ENCODE measurements at regions not wholly inside any gene's neighbourhood (a gene's known extent, or its start where the extent isn't known, plus 50 kb on each side); places are given as distances from the start of the nearest gene placed in this dataset.
"Not testable (repeated sequence)": the region's sequence is repeated elsewhere in the genome, so short reads cannot be mapped to it uniquely, and the experiment has no call there.

- not testable (repeated sequence) for H3K4me3 ChIP-seq (replicated peaks; ENCODE audit: low read depth, low read length)
- peak; percentile 3 for DNase-seq (ENCODE audit: low read depth)
- TF ChIP-seq CTCF (IDR thresholded peaks at IDR 0.05; ENCODE audit: low read length, missing control alignments): peak; percentile 43
Observed at GRCh38 chr16:16593156-16593863, 214.4 kb downstream of the NPIPA7 start.

GRCh38 chr16:16595029-16595718 lies 216.2 kb downstream of the NPIPA7 start:
- DNase-seq (ENCODE audit: low read depth); H3K4me3 ChIP-seq (replicated peaks; ENCODE audit: low read depth, low read length): not testable (repeated sequence)

GRCh38 chr16:16601239-16601638 lies 222.3 kb downstream of the NPIPA7 start:
- DNase-seq (ENCODE audit: low read depth); H3K4me3 ChIP-seq (replicated peaks; ENCODE audit: low read depth, low read length): not testable (repeated sequence)

- not testable (repeated sequence) for DNase-seq (ENCODE audit: low read depth); H3K4me3 ChIP-seq (replicated peaks; ENCODE audit: low read depth, low read length)
Observed at GRCh38 chr16:16607401-16608082, 228.6 kb downstream of the NPIPA7 start.

- H3K4me3 ChIP-seq (replicated peaks; ENCODE audit: low read depth, low read length); DNase-seq (ENCODE audit: low read depth): not testable (repeated sequence)
Observed at GRCh38 chr16:16609627-16610026, 230.7 kb downstream of the NPIPA7 start.

GRCh38 chr16:16610389-16610967 lies 231.5 kb downstream of the NPIPA7 start:
- not testable (repeated sequence) for DNase-seq (ENCODE audit: low read depth); H3K4me3 ChIP-seq (replicated peaks; ENCODE audit: low read depth, low read length)

GRCh38 chr16:16613212-16613611 lies 234.3 kb downstream of the NPIPA7 start:
- DNase-seq (ENCODE audit: low read depth): not testable (repeated sequence)

GRCh38 chr16:16614484-16614883 lies 235.5 kb downstream of the NPIPA7 start:
- DNase-seq (ENCODE audit: low read depth); H3K4me3 ChIP-seq (replicated peaks; ENCODE audit: low read depth, low read length): not testable (repeated sequence)

More at GRCh38 chr16:16613212-16613611, 234.3 kb downstream of the NPIPA7 start:
- H3K4me3 ChIP-seq (replicated peaks; ENCODE audit: low read depth, low read length): not testable (repeated sequence)

- not testable (repeated sequence) for H3K4me3 ChIP-seq (replicated peaks; ENCODE audit: low read depth, low read length); DNase-seq (ENCODE audit: low read depth)
Observed at GRCh38 chr16:16618963-16619465, 240.1 kb downstream of the NPIPA7 start.

GRCh38 chr16:16624367-16624766 lies 245.4 kb downstream of the NPIPA7 start:
- DNase-seq (ENCODE audit: low read depth); H3K4me3 ChIP-seq (replicated peaks; ENCODE audit: low read depth, low read length): not testable (repeated sequence)

- H3K4me3 ChIP-seq (replicated peaks; ENCODE audit: low read depth, low read length); DNase-seq (ENCODE audit: low read depth): not testable (repeated sequence)
Observed at GRCh38 chr16:16625140-16625539, 246.2 kb downstream of the NPIPA7 start.

- not testable (repeated sequence) for DNase-seq (ENCODE audit: low read depth); H3K4me3 ChIP-seq (replicated peaks; ENCODE audit: low read depth, low read length)
Observed at GRCh38 chr16:16627865-16628264, 248.9 kb downstream of the NPIPA7 start.

GRCh38 chr16:16638231-16638630 lies 259.3 kb downstream of the NPIPA7 start:
- not testable (repeated sequence) for DNase-seq (ENCODE audit: low read depth); H3K4me3 ChIP-seq (replicated peaks; ENCODE audit: low read depth, low read length)

GRCh38 chr16:16638714-16639113 lies 259.8 kb downstream of the NPIPA7 start:
- H3K4me3 ChIP-seq (replicated peaks; ENCODE audit: low read depth, low read length); DNase-seq (ENCODE audit: low read depth): not testable (repeated sequence)

- DNase-seq (ENCODE audit: low read depth); H3K4me3 ChIP-seq (replicated peaks; ENCODE audit: low read depth, low read length): not testable (repeated sequence)
Observed at GRCh38 chr16:16643828-16644227, 264.9 kb downstream of the NPIPA7 start.

GRCh38 chr16:16648002-16648401 lies 269.1 kb downstream of the NPIPA7 start:
- DNase-seq (ENCODE audit: low read depth); H3K4me3 ChIP-seq (replicated peaks; ENCODE audit: low read depth, low read length): not testable (repeated sequence)

GRCh38 chr16:16672180-16672812 lies 293.4 kb downstream of the NPIPA7 start:
- H3K4me3 ChIP-seq (replicated peaks; ENCODE audit: low read depth, low read length); DNase-seq (ENCODE audit: low read depth): not testable (repeated sequence)

All from fibroblast of pulmonary artery (primary cell).